ENCODE measurements at regions not wholly inside any gene's neighbourhood (a gene's known extent, or its start where the extent isn't known, plus 50 kb on each side); places are given as distances from the start of the nearest gene placed in this dataset.

- Histone ChIP-seq H3K79me2 (replicated peaks; ENCODE audit: insufficient read depth, low read length) (no peaks in the 10 kb centered on the region), H3F3A (ENCODE audit: insufficient read depth, low read length, poor library complexity, severe bottlenecking) (no peaks in the 10 kb centered on the region), H3K9ac (ENCODE audit: low read length) (no peak overlapping the region), H3K4me3 (ENCODE audit: low read length) (no peak overlapping the region), H3K9me3 (ENCODE audit: low read length) (no peaks in the 10 kb centered on the region), H3K36me3 (ENCODE audit: insufficient read depth, low read length) (no peaks in the 10 kb centered on the region), H3K4me2 (ENCODE audit: low read length) (no peak overlapping the region), H3K27ac (ENCODE audit: low read length) (no peak overlapping the region), H2AFZ (ENCODE audit: low read depth, low read length) (no peak overlapping the region), H3K9me2 (ENCODE audit: insufficient read depth, low read length) (no peaks in the 10 kb centered on the region), H4K20me1 (ENCODE audit: insufficient read depth) (no peaks in the 10 kb centered on the region), H3K27me3 (ENCODE audit: insufficient read depth, low read depth, low read length) (no peaks in the 10 kb centered on the region)
- TF ChIP-seq POLR2AphosphoS5 (IDR thresholded peaks at IDR 0.05) (no peak), EZH2 (IDR thresholded peaks at IDR 0.05; ENCODE audit: borderline replicate concordance, insufficient read depth, low read length, poor library complexity, severe bottlenecking) (no peak), EP300 (conservative IDR thresholded peaks at IDR 0.05; ENCODE audit: poor library complexity, severe bottlenecking) (no peak), CTCF (IDR thresholded peaks at IDR 0.05; ENCODE audit: poor library complexity, severe bottlenecking) (no peak), RAD21 (conservative IDR thresholded peaks at IDR 0.05) (no peak), MXI1 (conservative IDR thresholded peaks at IDR 0.05; ENCODE audit: poor library complexity, severe bottlenecking) (no peak), REST (IDR thresholded peaks at IDR 0.05; ENCODE audit: borderline replicate concordance) (no peak), SMC3 (conservative IDR thresholded peaks at IDR 0.05; ENCODE audit: poor library complexity) (no peak), TAF1 (IDR thresholded peaks at IDR 0.05; ENCODE audit: low read depth) (no peak)
Measured at GRCh38 chr4:138032222-138032621, 209.9 kb downstream of the SLC7A11 start.

- H3K4me2 ChIP-seq (ENCODE audit: low read length) = no peak overlapping the region
- H3F3A ChIP-seq (ENCODE audit: insufficient read depth, low read length, poor library complexity, severe bottlenecking) = no peaks in the 10 kb centered on the region
- no peaks in the 10 kb centered on the region for H3K36me3 ChIP-seq (ENCODE audit: insufficient read depth, low read length)
- TF ChIP-seq EZH2 (IDR thresholded peaks at IDR 0.05; ENCODE audit: borderline replicate concordance, insufficient read depth, low read length, poor library complexity, severe bottlenecking) (no peak), POLR2AphosphoS5 (IDR thresholded peaks at IDR 0.05) (no peak), TAF1 (IDR thresholded peaks at IDR 0.05; ENCODE audit: low read depth) (no peak), CTCF (IDR thresholded peaks at IDR 0.05; ENCODE audit: poor library complexity, severe bottlenecking) (no peak), EP300 (conservative IDR thresholded peaks at IDR 0.05; ENCODE audit: poor library complexity, severe bottlenecking) (no peak), MXI1 (conservative IDR thresholded peaks at IDR 0.05; ENCODE audit: poor library complexity, severe bottlenecking) (no peak), RAD21 (conservative IDR thresholded peaks at IDR 0.05) (no peak), REST (IDR thresholded peaks at IDR 0.05; ENCODE audit: borderline replicate concordance) (no peak), SMC3 (conservative IDR thresholded peaks at IDR 0.05; ENCODE audit: poor library complexity) (no peak)
- no peak overlapping the region for H2AFZ ChIP-seq (ENCODE audit: low read depth, low read length)
- no peaks in the 10 kb centered on the region for H3K9me3 ChIP-seq (ENCODE audit: low read length)
- H4K20me1 ChIP-seq (ENCODE audit: insufficient read depth) = no peaks in the 10 kb centered on the region
- H3K27me3 ChIP-seq (ENCODE audit: insufficient read depth, low read depth, low read length) = no peaks in the 10 kb centered on the region
- no peaks in the 10 kb centered on the region for H3K79me2 ChIP-seq (replicated peaks; ENCODE audit: insufficient read depth, low read length)
- no peak overlapping the region for H3K9ac ChIP-seq (ENCODE audit: low read length)
- H3K9me2 ChIP-seq (ENCODE audit: insufficient read depth, low read length) = no peaks in the 10 kb centered on the region
- no peak overlapping the region for H3K27ac ChIP-seq (ENCODE audit: low read length)
- no peak overlapping the region for H3K4me3 ChIP-seq (ENCODE audit: low read length)
Measured at GRCh38 chr4:138030375-138030774, 211.8 kb downstream of the SLC7A11 start.
